Loucy (cell line): ENCODE measurements at regions not wholly inside any gene's neighbourhood (a gene's known extent, or its start where the extent isn't known, plus 50 kb on each side); places are given as distances from the start of the nearest gene placed in this dataset.

Source experiments
- CTCF ChIP-seq: fragments of 200-600 bp; sonication (generic); conservative IDR thresholded peaks from 2 replicates; pipeline ENCODE4 v1.5.1; 2014; ENCODE audit warnings: mild to moderate bottlenecking, antibody characterized with exemption, low read length
- EZH2phosphoT487 ChIP-seq: fragments of 200-600 bp; IDR thresholded peaks from 2 replicates; pipeline ENCODE4 v1.6.1; 2018; ENCODE audit warnings: antibody characterized with exemption, mild to moderate bottlenecking, moderate library complexity, borderline replicate concordance

- TF ChIP-seq CTCF (no peak), EZH2phosphoT487 (no peak)
Measured at GRCh38 chr7:12765431-12766100, 78.1 kb downstream of the ARL4A start.
